CD14-positive monocyte (primary cell): ENCODE measurements at regions not wholly inside any gene's neighbourhood (a gene's known extent, or its start where the extent isn't known, plus 50 kb on each side); places are given as distances from the start of the nearest gene placed in this dataset.

Experiments used
- DNase-seq, 3 donors: peaks; one replicate each; pipeline ENCODE4 v3.0.0-alpha.2; 2011 to 2022
- H2AFZ ChIP-seq: 2 replicates; pipeline ENCODE4 v1.6.0; 2012; ENCODE audit warnings: mild to moderate bottlenecking, low read depth, low read length, inconsistent platforms; ENCODE audit not compliant: insufficient read depth, poor library complexity, severe bottlenecking
- H3K27ac ChIP-seq, 2 donors: 1 replicate in 1 of 2; 2 replicates in 1 of 2; pipeline ENCODE4 v1.5.1; 2012 to 2013; ENCODE audit warnings: low read length in 2 of 2, control low read depth in 1 of 2, inconsistent platforms in 1 of 2, low read depth in 1 of 2, mild to moderate bottlenecking in 1 of 2
- H3K27me3 ChIP-seq, 2 donors: one replicate each; pipeline versions ENCODE4 v1.6.0 to v1.6.1; 2011 to 2013; ENCODE audit warnings: low read length in 2 of 2; ENCODE audit not compliant: control insufficient read depth in 2 of 2, insufficient read depth in 2 of 2
- H3K36me3 ChIP-seq, 2 donors: replicated peaks in 1 of 2; 1 replicate in 1 of 2; 2 replicates in 1 of 2; pipeline versions ENCODE4 v1.5.1 to v1.6.1; 2012 to 2013; ENCODE audit warnings: low read length in 2 of 2, control low read depth in 1 of 2, inconsistent platforms in 1 of 2, mild to moderate bottlenecking in 1 of 2; ENCODE audit not compliant: insufficient read depth in 2 of 2, control insufficient read depth in 1 of 2
- H3K4me1 ChIP-seq, 2 donors: 1 replicate in 1 of 2; 2 replicates in 1 of 2; pipeline versions ENCODE4 v1.5.1 to v1.6.1; 2012 to 2013; ENCODE audit warnings: low read length in 2 of 2, control low read depth in 1 of 2, inconsistent platforms in 1 of 2, mild to moderate bottlenecking in 1 of 2, moderate library complexity in 1 of 2; ENCODE audit not compliant: insufficient read depth in 2 of 2, control insufficient read depth in 1 of 2
- H3K4me2 ChIP-seq: replicated peaks from 2 replicates; pipeline ENCODE3; 2012; ENCODE audit warnings: low read length, moderate library complexity, mild to moderate bottlenecking; ENCODE audit not compliant: poor library complexity, severe bottlenecking; ENCODE audit errors: extremely low read depth
- H3K4me3 ChIP-seq, 3 experiments: fragments of 200-600 bp in 1 of 3; sonication (generic) in 1 of 3; replicated peaks in 1 of 3; 1 replicate in 2 of 3; 2 replicates in 1 of 3; pipeline ENCODE4 v1.5.1; 2011 to 2013; ENCODE audit warnings: low read length in 3 of 3, mild to moderate bottlenecking in 3 of 3, control low read depth in 2 of 3, low read depth in 2 of 3, inconsistent platforms in 1 of 3, moderate library complexity in 1 of 3
- H3K79me2 ChIP-seq: 2 replicates; pipeline ENCODE4 v1.6.0; 2012; ENCODE audit warnings: mild to moderate bottlenecking, control low read depth, inconsistent platforms, low read length, moderate library complexity; ENCODE audit not compliant: insufficient read depth
- H3K9ac ChIP-seq: 2 replicates; pipeline ENCODE4 v1.6.0; 2017; ENCODE audit warnings: low read length, mild to moderate bottlenecking; ENCODE audit not compliant: insufficient read depth, poor library complexity, severe bottlenecking
- H3K9me3 ChIP-seq, 2 donors: replicated peaks in 1 of 2; 1 replicate in 1 of 2; 2 replicates in 1 of 2; pipeline versions ENCODE4 v1.5.1 to v1.6.1; 2012 to 2013; ENCODE audit warnings: low read length in 2 of 2, control low read depth in 1 of 2; ENCODE audit not compliant: control insufficient read depth in 1 of 2, insufficient read depth in 1 of 2
- H4K20me1 ChIP-seq: 2 replicates; pipeline ENCODE4 v1.6.0; 2012; ENCODE audit warnings: mild to moderate bottlenecking, low read length, control low read depth, moderate library complexity; ENCODE audit not compliant: insufficient read depth
- H3K27ac Mint-ChIP-seq, 7 donors: one replicate each; pipeline ENCODE4 v1.8.0; 2020; ENCODE audit warnings: mild to moderate bottlenecking in 7 of 7, mixed read lengths in 7 of 7, moderate library complexity in 6 of 7, inconsistent platforms in 2 of 7
- H3K27me3 Mint-ChIP-seq, 3 donors: one replicate each; pipeline ENCODE4 v1.8.0; 2021 to 2022; ENCODE audit warnings: low read depth in 3 of 3, mild to moderate bottlenecking in 3 of 3, mixed read lengths in 3 of 3, moderate library complexity in 3 of 3, inconsistent platforms in 1 of 3
- H3K36me3 Mint-ChIP-seq, 2 donors: one replicate each; pipeline ENCODE4 v1.8.0; 2020; ENCODE audit warnings: mixed read lengths in 2 of 2, inconsistent platforms in 1 of 2, mild to moderate bottlenecking in 1 of 2
- H3K4me1 Mint-ChIP-seq: one replicate; pipeline ENCODE4 v1.8.0; 2020; ENCODE audit warnings: mild to moderate bottlenecking, mixed read lengths
- H3K4me3 Mint-ChIP-seq, 2 donors: one replicate each; pipeline ENCODE4 v1.8.0; 2020; ENCODE audit warnings: mild to moderate bottlenecking in 2 of 2, mixed read lengths in 2 of 2, moderate library complexity in 1 of 2
- H3K9me3 Mint-ChIP-seq, 7 donors: one replicate each; pipeline ENCODE4 v1.8.0; 2020 to 2022; ENCODE audit warnings: mixed read lengths in 7 of 7, mild to moderate bottlenecking in 6 of 7, moderate library complexity in 6 of 7, inconsistent platforms in 2 of 7
- WGBS: methylation state at CpG from one replicate; pipeline ENCODE4 v1.1.5; 2013; ENCODE audit warnings: missing lambda C conversion rate; ENCODE audit not compliant: insufficient coverage; 5-methylcytosine and 5-hydroxymethylcytosine counted together
- intact Hi-C, 2 donors: fragments of 100-400 bp; cut with micrococcal nuclease; formaldehyde crosslinking; loops; one replicate each; pipeline versions ENCODE4 v1.15.0 to v1.15.1; 2023
- TF ChIP-seq, protein P1 (sequence below): fragments of 200-600 bp; IDR thresholded peaks from one replicate; pipeline ENCODE4 v1.8.0; 2022; ENCODE audit warnings: antibody characterized with exemption, mild to moderate bottlenecking

DNA sequence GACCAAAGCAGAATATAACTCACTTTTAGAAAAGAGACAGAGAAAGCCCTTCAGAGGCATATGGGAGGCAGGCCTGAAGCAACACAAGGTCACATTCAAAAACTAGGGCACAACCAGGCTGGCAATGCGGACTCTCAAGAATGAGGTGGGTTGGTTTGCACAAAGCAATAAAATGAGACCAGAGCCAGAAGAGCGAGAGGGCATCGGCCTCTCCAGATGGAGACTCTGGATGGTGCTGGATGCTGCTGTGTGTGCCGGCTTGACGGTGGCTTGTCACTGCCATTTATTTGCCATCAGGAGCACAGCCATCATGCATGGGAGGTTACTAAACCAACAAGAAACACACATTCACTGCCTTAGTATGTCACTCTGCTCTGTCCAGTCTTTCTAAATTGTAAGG is 649.4 kb downstream of the DIAPH3 start:
- H2AFZ ChIP-seq: no peak overlapping the region
- H3K4me3 ChIP-seq: no peak overlapping the region
- H3K9ac ChIP-seq: no peak overlapping the region
- Mint-ChIP-seq H3K27ac (no peak overlapping the region), H3K4me1 (no peaks in the 10 kb centered on the region), H3K9me3 (peaks cover 0 to 9% (median 2%) of the 10 kb centered on the region in 7 donors), H3K36me3 (no peaks in the 10 kb centered on the region), H3K4me3 (no peak overlapping the region), H3K27me3 (peaks cover 0 to 2% (median 0%) of the 10 kb centered on the region in 3 donors)
- H4K20me1 ChIP-seq: no peaks in the 10 kb centered on the region
- no peak for DNase-seq
- no peak overlapping the region for H3K27ac ChIP-seq
- TF ChIP-seq, protein P1, sequence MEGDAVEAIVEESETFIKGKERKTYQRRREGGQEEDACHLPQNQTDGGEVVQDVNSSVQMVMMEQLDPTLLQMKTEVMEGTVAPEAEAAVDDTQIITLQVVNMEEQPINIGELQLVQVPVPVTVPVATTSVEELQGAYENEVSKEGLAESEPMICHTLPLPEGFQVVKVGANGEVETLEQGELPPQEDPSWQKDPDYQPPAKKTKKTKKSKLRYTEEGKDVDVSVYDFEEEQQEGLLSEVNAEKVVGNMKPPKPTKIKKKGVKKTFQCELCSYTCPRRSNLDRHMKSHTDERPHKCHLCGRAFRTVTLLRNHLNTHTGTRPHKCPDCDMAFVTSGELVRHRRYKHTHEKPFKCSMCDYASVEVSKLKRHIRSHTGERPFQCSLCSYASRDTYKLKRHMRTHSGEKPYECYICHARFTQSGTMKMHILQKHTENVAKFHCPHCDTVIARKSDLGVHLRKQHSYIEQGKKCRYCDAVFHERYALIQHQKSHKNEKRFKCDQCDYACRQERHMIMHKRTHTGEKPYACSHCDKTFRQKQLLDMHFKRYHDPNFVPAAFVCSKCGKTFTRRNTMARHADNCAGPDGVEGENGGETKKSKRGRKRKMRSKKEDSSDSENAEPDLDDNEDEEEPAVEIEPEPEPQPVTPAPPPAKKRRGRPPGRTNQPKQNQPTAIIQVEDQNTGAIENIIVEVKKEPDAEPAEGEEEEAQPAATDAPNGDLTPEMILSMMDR: no peak
- H3K9me3 ChIP-seq: no peaks in the 10 kb centered on the region
- no peak overlapping the region for H3K4me2 ChIP-seq
- H3K79me2 ChIP-seq: no peaks in the 10 kb centered on the region
- no peaks in the 10 kb centered on the region for H3K4me1 ChIP-seq
- H3K27me3 ChIP-seq: no peaks in the 10 kb centered on the region
- H3K36me3 ChIP-seq: no peaks in the 10 kb centered on the region
- intact Hi-C loops: no loop called here
- 93% methylated on average over 2 of the region's 5 CpGs for WGBS

DNA sequence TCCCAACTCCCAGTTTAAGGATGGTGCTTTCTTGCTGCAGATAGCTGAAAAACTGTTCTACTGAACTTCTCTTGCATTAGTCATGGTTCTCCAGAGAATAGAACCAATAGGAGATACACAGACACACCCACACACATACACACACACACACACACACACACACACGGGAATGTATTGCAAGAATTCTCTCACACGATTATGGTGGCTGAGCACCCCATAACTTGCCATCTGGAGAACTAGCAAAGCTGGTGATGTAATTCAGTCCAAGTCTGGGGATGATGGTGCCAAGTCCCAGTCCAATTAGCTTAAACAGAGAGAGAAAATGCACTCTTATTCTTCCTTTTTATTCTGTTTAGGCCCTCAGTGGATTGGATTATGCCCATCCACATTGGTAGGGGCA is 643.9 kb downstream of the DIAPH3 start:
- TF ChIP-seq, protein P1: no peak
- Mint-ChIP-seq H3K9me3 (peaks cover 0 to 8% (median 3%) of the 10 kb centered on the region in 7 donors), H3K4me1 (no peaks in the 10 kb centered on the region), H3K27ac (no peak overlapping the region), H3K4me3 (no peak overlapping the region), H3K36me3 (no peaks in the 10 kb centered on the region), H3K27me3 (peaks cover 0 to under 1% (median 0%) of the 10 kb centered on the region in 3 donors)
- no peaks in the 10 kb centered on the region for H3K27me3 ChIP-seq
- H3K9ac ChIP-seq: no peak overlapping the region
- intact Hi-C loops: no loop called here
- H3K27ac ChIP-seq: no peak overlapping the region
- no peaks in the 10 kb centered on the region for H3K79me2 ChIP-seq
- DNase-seq: no peak
- no peaks in the 10 kb centered on the region for H4K20me1 ChIP-seq
- no peak overlapping the region for H3K4me2 ChIP-seq
- WGBS: 100% methylated on average over 1 of the region's 2 CpGs
- H3K4me3 ChIP-seq: no peak overlapping the region
- H3K36me3 ChIP-seq: no peaks in the 10 kb centered on the region
- no peak overlapping the region for H2AFZ ChIP-seq
- H3K9me3 ChIP-seq: no peaks in the 10 kb centered on the region
- no peaks in the 10 kb centered on the region for H3K4me1 ChIP-seq
